UCSD-AML1 (cell line): ENCODE measurements at regions not wholly inside any gene's neighbourhood (a gene's known extent, or its start where the extent isn't known, plus 50 kb on each side); places are given as distances from the start of the nearest gene placed in this dataset.
"Not testable (repeated sequence)": the region's sequence is repeated elsewhere in the genome, so short reads cannot be mapped to it uniquely, and the experiment has no call there.

ENCODE experiments used
- DNase-seq: peaks from one replicate; lab custom pipeline; 2025; ENCODE audit not compliant: unreplicated experiment; lab: John Stamatoyannopoulos, UW

DNA sequence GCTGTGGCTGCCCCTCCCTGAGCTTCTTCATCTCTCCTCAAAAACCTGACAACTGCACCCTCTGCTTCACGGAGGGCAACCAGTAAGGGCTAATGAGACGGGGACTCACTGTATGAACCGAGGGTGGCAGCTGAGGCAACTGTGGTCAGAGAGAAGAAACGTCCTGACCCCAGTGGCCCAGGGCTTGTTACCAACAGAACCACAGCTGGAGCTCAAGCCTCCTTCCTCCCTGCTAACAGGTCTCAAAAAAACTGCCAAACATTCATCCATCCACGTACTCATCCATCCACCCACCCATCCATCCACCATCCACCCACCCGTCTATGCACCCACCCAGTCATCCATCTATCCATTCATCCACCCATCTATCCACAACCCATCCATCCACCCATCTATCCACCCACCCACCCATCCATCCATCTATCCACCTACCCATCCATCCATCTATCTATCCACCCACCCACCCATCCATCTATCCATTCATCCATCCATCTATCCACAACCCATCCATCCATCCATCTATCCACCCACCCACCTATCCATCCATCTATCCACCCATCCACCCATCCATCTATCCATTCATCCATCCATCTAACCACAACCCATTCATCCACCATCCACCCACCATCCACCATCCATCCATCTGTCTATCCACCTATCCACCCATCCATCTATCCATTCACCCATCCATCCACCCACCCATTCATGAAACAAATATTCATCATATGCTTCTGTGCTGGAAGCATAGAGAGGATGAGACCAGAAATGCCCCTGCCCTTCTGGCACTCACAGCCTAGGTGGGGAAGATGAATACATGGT, 111.7 kb downstream of the PDGFA start:
- no peak for DNase-seq

DNA sequence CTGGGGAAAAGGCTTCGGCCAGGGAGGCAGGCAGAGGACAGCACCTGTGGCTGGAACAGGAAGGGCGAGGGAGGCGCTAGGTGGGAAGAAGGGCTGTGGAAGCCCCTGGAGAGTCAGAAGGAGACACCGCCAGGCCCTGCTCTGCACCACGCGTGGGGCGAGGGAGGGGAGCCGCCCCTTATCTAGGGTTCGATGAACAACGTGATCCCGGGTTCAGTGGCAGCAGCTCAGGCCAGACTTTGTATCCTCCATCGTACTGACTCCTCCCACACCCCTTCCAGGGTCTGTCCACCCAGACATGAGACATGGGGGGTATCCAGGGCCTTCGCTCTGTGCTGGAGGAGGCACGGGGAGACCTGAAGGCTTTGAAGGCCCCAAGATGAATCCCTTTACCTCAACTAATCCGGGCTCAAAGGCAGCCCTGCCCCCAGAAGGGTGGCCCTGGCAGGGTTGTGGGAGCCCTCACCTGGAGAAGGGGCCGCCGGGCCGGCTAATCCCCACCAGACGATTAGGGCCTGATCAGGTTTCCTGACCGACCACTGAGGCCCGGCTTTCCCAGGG, 110.8 kb downstream of the PDGFA start:
- no peak for DNase-seq

DNA sequence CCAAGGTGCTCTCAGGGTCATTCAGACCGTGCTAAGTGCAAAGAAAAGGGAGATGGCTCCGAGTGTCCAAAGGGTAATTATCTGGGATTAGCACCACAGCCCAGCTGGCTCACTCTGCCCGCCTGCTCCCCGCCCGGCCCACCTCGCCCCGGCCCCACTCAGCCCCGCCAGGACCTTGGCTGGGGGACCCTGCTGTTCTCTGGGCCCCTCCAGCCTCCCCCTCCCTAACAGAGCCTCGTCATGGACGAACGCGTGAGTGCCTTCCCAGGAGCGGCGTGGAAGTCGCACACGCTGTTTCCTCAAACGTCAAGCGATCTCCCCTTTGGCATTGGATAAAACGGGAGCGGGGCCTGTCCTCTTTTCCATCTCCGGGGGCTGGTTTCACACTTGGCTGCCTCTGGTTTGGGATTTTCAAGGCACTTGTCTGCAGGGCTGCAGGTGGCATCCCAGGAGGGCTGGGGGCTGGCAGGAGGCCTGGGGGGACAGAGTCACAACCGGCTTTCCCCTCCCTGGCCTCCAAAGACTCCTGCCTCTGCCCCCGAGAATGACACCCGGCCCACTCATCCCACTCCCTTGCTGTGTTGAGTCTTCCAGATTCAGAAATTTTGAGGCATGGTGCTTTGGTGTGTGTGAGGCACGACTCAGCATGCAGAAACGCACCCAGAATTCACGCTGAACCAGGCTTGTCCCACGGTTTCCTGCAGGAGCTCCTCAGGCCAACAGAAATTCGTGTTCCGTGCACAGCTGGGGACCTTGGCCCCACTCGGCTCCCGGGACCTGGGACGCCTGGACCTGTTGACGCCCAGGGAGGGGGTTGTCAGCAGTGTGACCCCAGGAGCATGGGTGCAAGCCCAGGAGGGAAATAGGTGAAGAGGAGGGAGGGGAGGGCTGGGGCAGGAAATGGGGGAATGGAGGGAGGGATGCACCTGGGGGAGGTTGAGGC, 110.0 kb downstream of the PDGFA start:
- no peak for DNase-seq

DNA sequence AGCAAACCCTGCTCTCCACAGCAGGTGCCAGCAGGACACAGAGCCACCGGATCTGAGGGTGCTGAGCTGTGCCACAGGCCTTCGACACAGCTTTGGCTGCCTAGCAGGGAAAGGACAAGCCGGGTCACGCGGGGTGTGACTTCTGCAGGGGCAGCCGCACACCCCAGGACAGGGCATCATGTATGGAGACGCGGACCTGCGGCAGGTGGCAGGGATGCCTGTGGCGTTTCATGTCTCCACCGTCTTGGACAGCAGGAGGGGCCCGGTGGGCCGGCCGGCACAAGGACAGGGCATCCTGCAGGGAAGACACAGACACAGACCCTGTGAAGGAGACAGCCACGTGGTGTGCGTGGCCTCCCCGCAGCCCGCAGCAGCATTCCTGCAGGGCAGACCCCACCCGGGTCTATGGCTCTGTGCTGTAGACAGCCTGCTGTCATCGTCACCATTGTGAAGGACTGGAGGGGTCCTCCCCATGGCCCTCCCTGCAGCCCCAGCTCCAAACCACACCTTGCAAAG, 109.2 kb downstream of the PDGFA start:
- no peak for DNase-seq

DNA sequence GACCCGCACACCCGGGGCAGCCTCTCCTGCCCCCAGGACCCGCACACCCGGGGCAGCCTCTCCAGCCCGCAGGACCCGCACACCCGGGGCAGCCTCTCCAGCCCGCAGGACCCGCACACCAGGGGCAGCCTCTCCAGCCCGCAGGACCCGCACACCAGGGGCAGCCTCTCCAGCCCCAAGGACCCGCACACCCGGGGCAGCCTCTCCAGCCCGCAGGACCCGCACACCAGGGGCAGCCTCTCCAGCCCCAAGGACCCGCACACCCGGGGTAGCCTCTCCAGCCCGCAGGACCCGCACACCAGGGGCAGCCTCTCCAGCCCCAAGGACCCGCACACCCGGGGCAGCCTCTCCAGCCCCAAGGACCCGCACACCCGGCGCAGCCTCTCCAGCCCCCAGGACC, 108.5 kb downstream of the PDGFA start:
- not testable (repeated sequence) for DNase-seq

DNA sequence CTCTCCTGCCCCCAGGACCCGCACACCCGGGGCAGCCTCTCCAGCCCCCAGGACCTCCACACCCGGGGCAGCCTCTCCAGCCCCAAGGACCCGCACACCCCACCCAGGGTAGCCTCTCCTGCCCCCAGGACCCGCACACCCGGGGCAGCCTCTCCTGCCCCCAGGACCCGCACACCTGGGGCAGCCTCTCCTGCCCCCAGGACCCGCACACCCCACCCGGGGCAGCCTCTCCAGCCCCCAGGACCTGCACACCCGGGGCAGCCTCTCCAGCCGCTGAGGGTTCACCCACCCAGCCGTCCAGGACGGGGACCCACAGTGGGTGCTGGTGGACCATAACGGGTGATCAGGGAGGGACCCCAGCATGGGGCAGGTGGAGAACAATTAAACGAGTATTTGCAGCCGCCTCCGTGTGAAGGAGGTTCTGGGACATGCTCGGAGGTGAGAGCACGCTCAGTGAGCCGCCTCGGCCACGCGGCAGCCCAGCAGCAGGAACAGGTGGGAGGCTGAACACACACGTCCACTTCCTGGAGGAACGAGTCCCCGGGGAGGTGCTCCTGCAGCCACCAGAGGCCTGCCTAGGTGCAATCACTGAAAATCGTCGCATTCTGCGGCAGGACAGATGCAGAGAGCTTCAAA, 107.9 kb downstream of the PDGFA start:
- DNase-seq, result no peak

DNA sequence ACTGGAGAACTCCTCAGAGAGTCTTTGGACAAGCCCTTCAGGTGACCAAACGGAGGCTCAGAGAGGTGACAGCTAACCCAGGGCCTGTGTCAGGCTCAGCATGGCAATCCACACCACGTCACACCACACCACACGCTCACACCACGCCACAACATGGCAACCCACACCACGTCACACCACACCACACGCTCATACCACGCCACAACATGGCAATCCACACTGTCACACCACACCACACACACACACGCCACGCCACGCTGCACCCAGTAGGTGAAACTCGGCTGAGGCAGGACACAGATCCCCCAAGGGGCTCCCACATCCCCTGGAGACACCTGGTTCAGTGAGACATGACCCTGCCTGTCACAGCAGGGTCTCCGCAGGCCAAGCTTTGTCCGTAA, 107.3 kb downstream of the PDGFA start:
- DNase-seq, result no peak

DNA sequence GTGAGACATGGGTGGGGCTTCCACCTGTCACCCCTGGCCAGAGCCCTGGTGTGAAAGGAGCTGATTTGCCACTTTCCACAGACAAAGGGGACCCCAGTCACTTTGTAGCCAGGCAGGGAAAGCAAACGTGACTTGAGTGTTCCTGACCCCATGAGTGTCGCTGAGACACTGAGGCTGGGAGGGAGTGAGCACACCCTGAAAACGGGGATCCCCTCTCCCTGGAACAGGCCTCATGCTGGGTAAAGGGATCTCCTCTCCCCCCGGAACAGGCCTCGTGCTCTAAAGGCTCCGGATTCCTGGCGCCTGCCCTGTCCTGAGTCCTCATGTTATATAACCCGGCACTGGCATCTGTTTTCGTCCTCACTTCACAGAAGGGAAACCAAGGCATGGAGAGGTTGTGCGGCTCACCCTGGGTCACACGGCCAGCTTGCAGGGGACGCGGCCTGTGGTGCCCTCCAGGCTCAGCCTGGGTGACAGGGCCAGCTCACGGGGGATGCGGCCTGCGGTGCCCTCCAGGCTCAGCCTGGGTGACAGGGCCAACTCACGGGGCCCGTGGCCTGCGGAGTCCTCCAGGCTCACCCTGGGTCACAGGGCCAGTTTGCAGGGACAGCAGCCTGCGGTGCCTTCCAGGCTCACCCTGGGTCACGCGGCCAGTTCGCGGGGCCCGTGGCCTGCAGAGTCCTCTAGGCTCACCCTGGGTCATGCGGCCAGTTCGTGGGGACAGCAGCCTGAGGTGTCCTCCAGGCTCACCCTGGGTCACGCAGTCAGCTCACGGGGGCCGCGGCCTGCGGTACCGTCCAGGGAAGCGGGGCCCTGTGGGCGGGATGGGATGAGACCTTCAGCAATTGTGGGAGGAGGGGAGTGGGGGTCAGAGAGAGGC, 104.7 kb downstream of the PDGFA start:
- no peak for DNase-seq

DNA sequence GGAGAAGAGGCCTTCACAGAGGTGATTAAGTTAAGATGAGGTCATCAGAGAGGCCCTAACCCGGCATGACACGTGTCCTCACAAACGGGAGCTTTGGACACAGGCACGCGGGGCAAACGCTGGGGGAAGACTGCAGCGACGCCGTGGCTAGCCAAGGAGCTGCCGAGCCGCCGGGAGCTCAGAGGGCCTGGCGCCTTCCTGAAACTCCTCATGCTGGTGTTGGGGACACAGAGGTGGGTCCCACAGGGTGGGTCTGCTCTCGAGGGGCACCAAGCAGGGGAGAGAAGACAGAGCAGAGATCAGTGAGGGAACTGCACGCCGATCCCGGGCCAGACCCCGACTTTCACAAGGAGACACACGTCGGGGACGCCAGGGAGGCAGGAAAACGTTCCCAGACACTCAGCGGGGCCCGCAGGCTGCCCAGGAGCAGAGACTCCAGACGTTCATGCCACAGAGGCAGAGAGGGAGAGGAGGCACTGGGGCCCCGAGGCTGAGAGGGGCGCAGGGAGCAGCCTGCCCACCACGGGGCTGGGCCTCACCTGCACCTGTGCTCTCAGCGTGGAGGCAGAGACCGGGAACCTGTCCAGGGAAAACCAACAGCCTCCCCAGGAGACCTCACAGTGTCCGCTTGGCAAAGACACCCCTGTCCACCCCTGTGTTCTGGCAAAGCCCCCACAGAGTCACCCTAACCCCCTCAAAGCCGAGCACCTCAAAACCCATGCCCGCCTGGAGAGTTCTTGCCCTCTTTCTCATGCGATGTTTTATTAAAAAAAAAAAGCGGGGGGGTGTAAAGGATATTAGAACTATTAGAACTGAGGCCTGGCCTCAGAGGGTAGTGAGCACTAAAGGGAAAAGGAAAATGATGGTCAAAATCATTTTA, 103.8 kb downstream of the PDGFA start:
- no peak for DNase-seq

DNA sequence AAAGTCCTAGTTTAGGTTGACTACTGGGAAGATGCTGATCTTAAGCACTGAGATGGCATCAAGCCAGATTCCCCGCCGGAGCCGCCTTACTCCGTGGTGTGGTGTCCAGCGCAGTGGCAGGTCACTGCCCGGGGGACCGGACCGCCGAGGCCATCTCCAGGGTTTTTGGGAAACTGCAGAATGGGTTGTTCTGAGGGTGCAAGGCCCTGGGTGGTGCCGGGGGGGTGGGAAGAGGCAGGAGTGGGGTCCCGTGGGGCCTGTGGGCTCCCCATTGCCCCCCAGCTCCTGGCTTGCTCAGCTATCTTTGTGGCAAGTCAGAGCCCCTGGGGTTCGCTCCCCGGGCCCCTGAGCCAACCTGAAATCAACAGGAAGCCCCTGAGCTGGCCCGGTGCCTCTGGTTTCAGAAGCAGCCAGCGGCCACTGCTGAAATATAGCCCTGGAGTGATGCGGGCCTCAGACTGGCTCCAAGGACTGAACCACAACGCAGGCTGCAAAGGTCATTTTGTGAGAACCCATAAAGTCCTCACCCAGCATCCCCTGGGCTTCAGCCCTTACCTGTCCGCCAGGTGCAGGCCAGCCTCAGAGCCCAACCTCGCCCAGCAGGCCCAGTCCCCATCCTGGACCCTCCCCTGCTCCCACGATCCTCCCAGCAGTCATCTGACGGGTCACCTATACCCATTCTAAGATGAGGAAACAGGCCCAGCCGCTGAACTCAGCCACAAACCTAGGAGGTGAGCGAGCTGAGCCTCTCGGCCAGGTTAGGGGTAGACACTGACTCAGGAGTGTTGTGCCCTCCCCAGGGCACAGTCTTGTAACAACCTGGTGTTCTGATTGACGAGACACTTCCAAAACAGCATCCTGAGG, 102.7 kb downstream of the PDGFA start:
- no peak for DNase-seq

DNA sequence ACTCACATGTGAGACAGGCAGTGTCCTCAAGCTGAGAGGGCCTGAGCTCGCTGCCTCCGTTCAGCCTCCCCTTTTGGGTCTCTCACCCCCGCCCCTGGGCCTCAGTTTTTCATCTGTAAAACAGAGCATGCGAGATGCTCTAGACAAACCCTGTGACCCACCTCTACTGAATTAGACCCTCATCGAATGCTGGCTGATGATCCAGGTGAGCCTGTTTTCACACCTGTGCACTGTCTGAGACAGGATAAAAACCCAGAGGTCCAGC, 102.1 kb downstream of the PDGFA start:
- DNase-seq, result no peak

DNA sequence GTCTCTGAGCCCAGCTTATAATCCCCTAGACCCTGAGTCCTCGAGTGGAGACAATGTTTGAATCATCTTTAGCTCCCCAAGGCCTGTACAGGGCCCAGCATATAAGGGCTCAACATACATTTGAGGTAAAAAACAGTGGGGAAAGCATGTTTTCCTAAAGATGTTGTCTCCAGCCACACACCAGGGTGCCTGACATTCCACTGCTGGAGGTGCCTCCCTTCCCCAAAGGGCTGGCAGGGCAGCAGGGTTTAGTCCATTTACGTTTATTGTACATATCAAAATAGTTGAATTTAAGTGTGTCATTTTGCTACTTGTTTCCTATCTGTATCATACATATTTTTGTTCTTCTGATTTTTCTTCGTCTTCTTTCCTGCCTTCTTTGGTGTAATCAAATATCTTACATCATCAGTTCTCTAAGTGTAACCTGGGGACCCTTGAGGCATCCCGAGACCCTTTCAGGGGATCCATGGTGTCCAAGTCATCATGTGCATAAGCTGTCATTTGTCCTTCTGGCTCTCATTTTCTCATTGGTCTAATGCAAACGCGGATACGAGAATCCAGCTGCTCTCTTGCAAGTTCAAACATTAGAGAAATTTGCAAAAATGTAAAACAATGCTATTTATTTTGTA, 101.6 kb downstream of the PDGFA start:
- no peak for DNase-seq

DNA sequence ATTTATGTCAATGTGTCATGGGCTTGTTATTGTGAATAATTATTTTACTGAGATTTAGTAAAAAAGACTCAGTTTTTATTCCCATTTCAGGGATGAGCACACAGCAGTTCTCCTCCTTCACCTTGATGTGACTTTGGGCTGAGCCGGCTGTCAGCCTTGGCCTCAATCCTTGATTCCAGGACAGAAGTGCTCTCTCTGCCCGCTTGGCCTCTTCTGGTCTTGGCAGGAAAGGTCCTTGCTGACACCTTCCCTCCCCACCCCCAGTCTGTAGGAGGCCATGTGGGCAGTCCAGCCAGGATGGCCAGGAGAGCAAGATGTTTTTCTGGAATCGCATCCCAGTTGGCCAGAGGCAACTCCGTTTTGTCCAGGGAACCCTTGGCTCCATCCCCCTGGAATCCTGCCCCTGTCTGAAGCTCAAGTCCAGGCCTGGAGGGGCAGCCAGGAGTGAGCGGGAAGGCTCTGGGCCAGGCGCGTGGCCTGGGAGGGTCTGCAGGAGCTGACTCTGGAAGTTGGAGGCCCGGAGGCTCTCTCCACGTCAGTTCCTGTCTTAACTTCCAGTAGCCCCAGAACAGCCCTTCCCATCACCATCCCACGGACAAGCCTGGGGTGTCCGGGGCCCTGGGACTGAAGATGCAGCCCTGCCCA, 100.9 kb downstream of the PDGFA start:
- no peak for DNase-seq

DNA sequence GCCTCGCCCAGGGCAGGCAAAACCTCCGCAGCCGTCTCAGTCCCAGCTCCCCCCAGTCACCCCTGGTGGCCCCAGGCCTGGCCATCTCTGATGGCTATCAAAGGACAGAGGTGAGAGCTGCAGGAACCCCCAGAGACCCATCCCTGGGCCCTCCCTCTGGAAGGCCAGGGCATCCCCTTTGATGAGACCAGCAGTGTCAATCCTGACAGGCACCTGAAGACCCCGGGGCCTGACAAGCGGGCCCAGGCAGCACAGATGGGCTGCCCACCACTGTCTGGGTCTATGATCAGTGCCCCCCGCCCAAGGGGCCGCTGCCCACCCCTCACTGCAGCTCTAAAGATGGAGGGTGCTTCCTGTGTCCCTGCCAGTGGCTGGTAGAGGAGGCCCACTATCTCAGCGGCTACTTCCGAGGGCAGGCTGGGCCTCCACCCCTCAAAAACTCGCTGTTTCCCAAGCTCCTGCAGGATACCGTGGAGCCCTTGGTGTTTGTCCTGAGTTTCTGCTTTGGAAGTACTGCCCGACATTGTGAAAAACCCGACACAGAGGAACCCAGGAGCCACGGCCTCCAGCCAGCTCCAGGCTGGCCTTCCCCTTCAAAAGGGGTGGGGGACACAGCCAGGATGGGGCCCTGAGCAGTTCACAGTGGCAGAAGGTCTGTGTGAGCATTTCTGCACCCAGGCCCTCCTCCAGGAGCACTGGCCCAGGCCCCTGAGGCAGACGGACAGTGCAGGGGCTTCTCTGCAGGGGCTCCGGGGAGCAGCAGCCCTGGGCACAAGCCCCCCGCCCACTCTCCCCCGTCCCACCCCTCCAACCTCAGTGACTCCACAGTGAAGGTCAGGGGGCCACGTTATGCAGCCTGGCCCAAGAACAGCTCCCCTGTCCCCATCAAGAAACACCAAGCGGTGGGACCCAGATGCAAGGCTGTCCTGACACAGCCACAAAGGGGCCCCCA, 99.2 kb downstream of the PDGFA start:
- no peak for DNase-seq

DNA sequence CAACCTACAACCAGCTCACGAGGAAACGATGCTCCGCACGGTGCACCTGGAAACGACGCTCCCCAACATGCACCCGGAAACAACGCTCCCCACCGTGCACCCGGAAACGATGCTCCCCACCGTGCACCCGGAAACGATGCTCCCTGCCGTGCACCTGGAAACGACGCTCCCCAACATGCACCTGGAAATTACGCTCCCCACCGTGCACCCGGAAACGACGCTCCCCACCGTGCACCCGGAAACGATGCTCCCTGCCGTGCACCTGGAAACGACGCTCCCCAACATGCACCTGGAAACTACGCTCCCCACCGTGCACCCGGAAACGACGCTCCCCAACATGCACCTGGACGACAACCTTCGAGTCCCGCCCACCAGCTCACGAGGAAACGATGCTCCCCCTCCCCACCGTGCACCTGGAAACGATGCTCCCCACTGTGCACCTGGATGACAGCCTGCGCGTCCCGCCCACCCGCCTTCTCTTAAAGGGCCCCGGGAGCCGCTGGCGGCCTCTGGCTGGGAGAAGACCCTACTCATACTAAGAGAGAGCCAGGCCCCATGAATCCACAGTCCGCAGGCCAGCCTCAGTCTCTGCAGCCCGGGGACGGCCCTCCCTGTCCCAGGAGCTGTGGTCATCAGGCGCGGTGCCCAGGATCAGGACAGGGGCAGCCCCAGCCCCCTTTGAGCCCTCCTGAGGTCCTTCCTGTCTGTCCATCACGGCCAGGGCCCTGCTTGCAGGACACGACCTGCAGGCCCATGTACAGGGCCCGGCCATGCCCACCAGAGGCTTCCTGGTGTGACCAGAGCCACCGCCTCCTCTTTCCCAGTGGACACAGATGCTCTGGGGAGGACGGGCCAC, 98.3 kb downstream of the PDGFA start:
- DNase-seq, result no peak
